ENCODE measurements at regions not wholly inside any gene's neighbourhood (a gene's known extent, or its start where the extent isn't known, plus 50 kb on each side); places are given as distances from the start of the nearest gene placed in this dataset.

DNA sequence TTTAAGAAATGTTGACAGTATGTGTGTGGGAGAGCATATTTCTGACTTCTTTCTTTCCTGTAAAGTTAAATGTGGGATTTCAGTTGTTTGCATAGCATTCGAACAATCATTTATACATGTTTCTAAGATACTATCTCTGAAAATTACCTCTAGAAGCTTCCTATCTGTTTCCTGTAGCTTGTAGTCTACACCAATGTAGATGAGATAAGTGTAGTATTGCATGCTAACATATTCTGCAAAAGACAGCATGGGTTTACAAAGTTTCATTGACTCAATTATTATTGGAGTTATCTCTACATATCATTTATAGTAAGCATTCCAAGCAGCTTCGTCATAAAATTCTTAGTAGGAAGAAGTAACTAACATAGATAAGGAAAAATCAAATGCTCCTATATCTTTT is 98.9 kb upstream of the DPYD start:
- Histone ChIP-seq H3K79me2 (ENCODE audit: insufficient read depth, low read length) (no peaks in the 10 kb centered on the region), H3K4me3 (replicated peaks in 1 of 3; ENCODE audit: low read depth in 2 of 3, low read length in 3 of 3) (no peak overlapping the region), H3K4me2 (replicated peaks; ENCODE audit: extremely low read depth, low read length, poor library complexity, severe bottlenecking) (no peak overlapping the region), H2AFZ (ENCODE audit: insufficient read depth, low read depth, low read length, poor library complexity, severe bottlenecking) (no peak overlapping the region), H3K36me3 (replicated peaks in 1 of 2; ENCODE audit: control insufficient read depth in 1 of 2, insufficient read depth in 2 of 2, low read length in 2 of 2) (no peaks in the 10 kb centered on the region), H4K20me1 (ENCODE audit: insufficient read depth, low read length) (no peaks in the 10 kb centered on the region), H3K9me3 (replicated peaks in 1 of 2; ENCODE audit: control insufficient read depth in 1 of 2, insufficient read depth in 1 of 2, low read length in 2 of 2) (no peaks in the 10 kb centered on the region), H3K27ac (ENCODE audit: low read depth in 1 of 2, low read length in 2 of 2) (no peak overlapping the region), H3K4me1 (ENCODE audit: control insufficient read depth in 1 of 2, insufficient read depth in 2 of 2, low read length in 2 of 2) (no peaks in the 10 kb centered on the region), H3K9ac (ENCODE audit: insufficient read depth, low read length, poor library complexity, severe bottlenecking) (no peak overlapping the region), H3K27me3 (ENCODE audit: control insufficient read depth in 2 of 2, insufficient read depth in 2 of 2, low read length in 2 of 2) (no peaks in the 10 kb centered on the region)
- Mint-ChIP-seq H3K36me3 (no peaks in the 10 kb centered on the region), H3K9me3 (peaks cover 0 to 3% (median 0%) of the 10 kb centered on the region in 7 donors), H3K4me1 (no peaks in the 10 kb centered on the region), H3K4me3 (no peak overlapping the region), H3K27me3 (ENCODE audit: low read depth in 3 of 3) (peaks cover 0 to 2% (median 0%) of the 10 kb centered on the region in 3 donors), H3K27ac (no peak overlapping the region)
- no CpG with 5 or more reads among the region's 2 CpGs for WGBS (ENCODE audit: insufficient coverage)
- no peak for TF ChIP-seq CTCF (IDR thresholded peaks at IDR 0.05)
- DNase-seq, result no peak
- intact Hi-C loops (cut with micrococcal nuclease), result no loop called here

DNA sequence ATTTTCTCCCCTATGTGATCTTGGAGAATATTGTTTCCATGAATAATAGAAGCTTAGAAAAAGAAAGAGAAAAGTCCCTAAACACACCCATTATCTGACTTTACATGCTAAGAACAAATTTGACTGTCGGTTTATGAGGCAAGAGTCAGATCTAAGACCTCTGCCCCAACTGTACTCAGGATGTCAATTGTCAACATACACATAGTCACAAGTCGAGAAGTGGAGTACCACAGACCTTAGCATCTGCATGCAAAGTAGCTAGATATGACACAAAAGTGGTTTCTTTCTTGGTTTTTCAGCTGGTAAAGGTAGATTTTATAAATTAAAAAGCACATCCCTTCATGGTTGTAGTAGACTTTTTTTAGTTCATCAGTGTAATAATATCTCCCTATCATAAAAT is 97.2 kb upstream of the DPYD start:
- Mint-ChIP-seq H3K36me3 (no peaks in the 10 kb centered on the region), H3K4me3 (no peak overlapping the region), H3K27me3 (ENCODE audit: low read depth in 3 of 3) (peaks cover 0 to 2% (median 0%) of the 10 kb centered on the region in 3 donors), H3K9me3 (peaks cover 0 to 3% (median 0%) of the 10 kb centered on the region in 7 donors), H3K4me1 (no peaks in the 10 kb centered on the region), H3K27ac (no peak overlapping the region)
- H3K27ac ChIP-seq (ENCODE audit: low read depth in 1 of 2, low read length in 2 of 2), result no peak overlapping the region
- no peak overlapping the region for H3K9ac ChIP-seq (ENCODE audit: insufficient read depth, low read length, poor library complexity, severe bottlenecking)
- 100% methylated on average over 1 of the region's 2 CpGs for WGBS (ENCODE audit: insufficient coverage)
- H4K20me1 ChIP-seq (ENCODE audit: insufficient read depth, low read length), result no peaks in the 10 kb centered on the region
- no peak overlapping the region for H2AFZ ChIP-seq (ENCODE audit: insufficient read depth, low read depth, low read length, poor library complexity, severe bottlenecking)
- no peaks in the 10 kb centered on the region for H3K4me1 ChIP-seq (ENCODE audit: control insufficient read depth in 1 of 2, insufficient read depth in 2 of 2, low read length in 2 of 2)
- H3K79me2 ChIP-seq (ENCODE audit: insufficient read depth, low read length), result no peaks in the 10 kb centered on the region
- no peak for DNase-seq
- H3K9me3 ChIP-seq (replicated peaks in 1 of 2; ENCODE audit: control insufficient read depth in 1 of 2, insufficient read depth in 1 of 2, low read length in 2 of 2), result no peaks in the 10 kb centered on the region
- no peaks in the 10 kb centered on the region for H3K27me3 ChIP-seq (ENCODE audit: control insufficient read depth in 2 of 2, insufficient read depth in 2 of 2, low read length in 2 of 2)
- no peak for TF ChIP-seq CTCF (IDR thresholded peaks at IDR 0.05)
- no peaks in the 10 kb centered on the region for H3K36me3 ChIP-seq (replicated peaks in 1 of 2; ENCODE audit: control insufficient read depth in 1 of 2, insufficient read depth in 2 of 2, low read length in 2 of 2)
- H3K4me2 ChIP-seq (replicated peaks; ENCODE audit: extremely low read depth, low read length, poor library complexity, severe bottlenecking), result no peak overlapping the region
- no peak overlapping the region for H3K4me3 ChIP-seq (replicated peaks in 1 of 3; ENCODE audit: low read depth in 2 of 3, low read length in 3 of 3)
- intact Hi-C loops (cut with micrococcal nuclease), result no loop called here
